OCI-LY7 (cell line): ENCODE measurements at regions not wholly inside any gene's neighbourhood (a gene's known extent, or its start where the extent isn't known, plus 50 kb on each side); places are given as distances from the start of the nearest gene placed in this dataset.

Experiments
- CTCF ChIP-seq: fragments of 200-600 bp; sonication (generic); conservative IDR thresholded peaks from 2 replicates; pipeline ENCODE4 v1.5.1; 2014; ENCODE audit warnings: mild to moderate bottlenecking, antibody characterized with exemption, low read length, moderate library complexity, mixed read lengths
- EZH2phosphoT487 ChIP-seq: fragments of 200-600 bp; sonication (generic); IDR thresholded peaks from 2 replicates; pipeline ENCODE4 v1.6.1; 2018; ENCODE audit warnings: low read depth, borderline replicate concordance, mild to moderate bottlenecking, mixed run types, antibody characterized with exemption, low read length, moderate library complexity, mixed read lengths

GRCh38 chr2:19720306-19720705 is 181.5 kb downstream of the TTC32 start:
- TF ChIP-seq CTCF (no peak), EZH2phosphoT487 (no peak)
